ENCODE measurements at regions not wholly inside any gene's neighbourhood (a gene's known extent, or its start where the extent isn't known, plus 50 kb on each side); places are given as distances from the start of the nearest gene placed in this dataset.
"Not testable (repeated sequence)": the region's sequence is repeated elsewhere in the genome, so short reads cannot be mapped to it uniquely, and the experiment has no call there.

- no peak overlapping the region for H3K27ac Mint-ChIP-seq
- peaks cover 0 to 5% (median 0%) of the 10 kb centered on the region in 3 donors for H3K9me3 Mint-ChIP-seq
- peaks cover 10% of the 10 kb centered on the region for H3K27me3 Mint-ChIP-seq
- no peak overlapping the region for H3K4me3 Mint-ChIP-seq
- H3K36me3 Mint-ChIP-seq, result no peaks in the 10 kb centered on the region
- H3K4me1 Mint-ChIP-seq, result no peaks in the 10 kb centered on the region
Observed at GRCh38 chrX:42220666-42221065, 297.3 kb upstream of the CASK start.

DNA sequence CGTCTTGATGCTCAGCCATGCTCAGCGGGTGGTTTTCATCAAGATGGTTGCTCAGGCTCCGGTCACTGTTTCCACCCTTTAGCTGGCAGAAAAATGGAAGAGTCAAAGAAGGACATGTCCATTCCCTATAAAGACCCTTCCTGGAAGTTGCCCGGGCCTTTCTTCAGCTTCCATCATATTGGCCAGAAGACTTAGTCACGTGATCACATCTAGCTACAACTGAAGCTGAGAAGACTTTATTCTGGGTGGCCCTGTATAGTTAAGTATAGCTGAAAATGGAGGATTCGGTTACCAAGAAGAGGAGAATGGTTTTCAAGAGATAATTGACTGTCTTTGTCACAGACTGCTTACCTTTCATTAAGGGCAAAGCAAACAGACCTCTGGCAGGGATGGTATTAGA is 296.7 kb upstream of the CASK start:
- H3K27ac Mint-ChIP-seq, result no peak overlapping the region
- H3K4me1 Mint-ChIP-seq, result no peaks in the 10 kb centered on the region
- H3K27me3 Mint-ChIP-seq, result peaks cover 10% of the 10 kb centered on the region
- no peak overlapping the region for H3K4me3 Mint-ChIP-seq
- no peaks in the 10 kb centered on the region for H3K36me3 Mint-ChIP-seq
- peaks cover 0 to 5% (median 0%) of the 10 kb centered on the region in 3 donors for H3K9me3 Mint-ChIP-seq

- peaks cover 4% of the 10 kb centered on the region for H3K27me3 Mint-ChIP-seq
- no peaks in the 10 kb centered on the region for H3K4me1 Mint-ChIP-seq
- H3K9me3 Mint-ChIP-seq, result peaks cover 0 to 3% (median 0%) of the 10 kb centered on the region in 3 donors
- H3K4me3 Mint-ChIP-seq, result no peak overlapping the region
- H3K36me3 Mint-ChIP-seq, result no peaks in the 10 kb centered on the region
- H3K27ac Mint-ChIP-seq, result no peak overlapping the region
Observed at GRCh38 chrX:42219231-42219630, 295.9 kb upstream of the CASK start.

DNA sequence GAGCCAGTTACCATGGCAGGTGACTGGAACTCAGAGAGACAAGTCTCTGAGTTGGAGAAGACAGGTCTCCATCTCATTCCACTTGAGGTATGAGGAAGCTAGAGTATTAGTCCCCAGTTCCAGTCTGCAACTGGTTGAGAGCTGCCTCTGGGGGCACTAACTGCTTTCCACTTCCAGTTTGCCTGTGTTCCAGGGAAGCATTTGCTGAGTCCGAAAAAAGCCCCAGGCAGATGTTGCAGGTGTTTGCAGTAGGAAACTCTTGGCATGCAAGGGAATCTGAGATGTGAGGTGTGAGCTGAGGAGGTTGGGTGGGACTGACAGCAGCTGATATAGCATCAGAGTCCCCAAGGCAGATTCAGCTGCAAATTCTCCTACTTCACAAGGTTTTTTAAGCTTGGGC is 272.2 kb upstream of the CASK start:
- Mint-ChIP-seq H3K36me3 (peaks cover 2% of the 10 kb centered on the region), H3K4me1 (peaks cover 0 to 2% (median 0%) of the 10 kb centered on the region in 3 donors), H3K27me3 (no peaks in the 10 kb centered on the region), H3K9me3 (peaks cover 0 to 2% (median 0%) of the 10 kb centered on the region in 3 donors), H3K27ac (no peak overlapping the region), H3K4me3 (no peak overlapping the region)

DNA sequence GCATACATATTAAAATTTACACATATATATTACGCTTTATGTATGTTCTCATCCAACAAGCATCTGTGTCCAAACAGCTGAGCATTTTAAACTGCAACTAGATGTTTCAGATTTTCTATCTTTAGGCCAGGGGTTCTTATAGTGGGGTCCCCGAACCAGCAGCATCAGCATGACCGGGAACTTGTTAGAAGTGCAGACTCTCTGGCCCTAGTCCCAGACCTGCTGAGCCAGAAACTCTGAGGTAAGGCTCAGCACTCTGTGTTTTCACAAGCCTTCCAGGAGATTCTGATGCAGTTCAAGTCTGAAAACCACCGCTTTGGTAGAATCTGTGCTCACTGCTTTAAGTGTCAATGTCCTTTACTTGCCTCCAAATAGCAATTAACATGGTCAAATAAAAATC is 266.2 kb upstream of the CASK start:
- Mint-ChIP-seq H3K27me3 (no peaks in the 10 kb centered on the region), H3K4me3 (no peak overlapping the region), H3K36me3 (peaks cover 2% of the 10 kb centered on the region), H3K4me1 (peaks cover 0 to 6% (median 6%) of the 10 kb centered on the region in 3 donors), H3K27ac (no peak overlapping the region), H3K9me3 (peaks cover 0 to 2% (median 0%) of the 10 kb centered on the region in 3 donors)

- Mint-ChIP-seq H3K4me3 (no peak overlapping the region), H3K27me3 (no peaks in the 10 kb centered on the region), H3K27ac (no peak overlapping the region), H3K36me3 (peaks cover 2% of the 10 kb centered on the region), H3K9me3 (peaks cover 0 to 2% (median 0%) of the 10 kb centered on the region in 3 donors), H3K4me1 (peaks cover 0 to 6% (median 6%) of the 10 kb centered on the region in 3 donors)
Observed at GRCh38 chrX:42188730-42189129, 265.4 kb upstream of the CASK start.

- no peak overlapping the region for H3K4me3 Mint-ChIP-seq
- peaks cover 2% of the 10 kb centered on the region for H3K36me3 Mint-ChIP-seq
- H3K27me3 Mint-ChIP-seq, result peaks cover 7% of the 10 kb centered on the region
- no peaks in the 10 kb centered on the region for H3K9me3 Mint-ChIP-seq
- no peaks in the 10 kb centered on the region for H3K4me1 Mint-ChIP-seq
- no peak overlapping the region for H3K27ac Mint-ChIP-seq
Observed at GRCh38 chrX:42176789-42177188, 253.4 kb upstream of the CASK start.

DNA sequence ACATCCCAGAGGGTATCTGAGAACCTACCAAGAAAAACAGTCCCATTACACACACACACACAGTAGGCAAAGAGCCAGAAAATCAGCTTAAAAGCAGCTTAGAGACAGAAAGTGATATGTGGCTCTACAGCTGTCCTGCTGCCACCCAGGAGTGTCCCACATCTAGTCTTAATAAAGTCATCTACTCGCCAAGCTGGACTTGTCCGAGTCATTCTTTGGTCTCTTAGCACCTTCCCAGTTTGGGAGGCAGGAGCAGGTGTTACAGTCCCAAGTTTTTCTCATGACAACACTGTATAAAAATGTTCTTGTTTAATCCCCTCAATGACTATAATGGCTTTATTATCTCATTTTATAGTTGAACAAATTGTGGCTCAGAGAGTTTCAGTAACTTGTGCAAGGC is 252.5 kb upstream of the CASK start:
- no peak overlapping the region for H3K27ac Mint-ChIP-seq
- H3K4me1 Mint-ChIP-seq, result no peaks in the 10 kb centered on the region
- H3K9me3 Mint-ChIP-seq, result no peaks in the 10 kb centered on the region
- H3K4me3 Mint-ChIP-seq, result no peak overlapping the region
- peaks cover 7% of the 10 kb centered on the region for H3K27me3 Mint-ChIP-seq
- H3K36me3 Mint-ChIP-seq, result peaks cover 2% of the 10 kb centered on the region

- not testable (repeated sequence) for H3K27me3 Mint-ChIP-seq, H3K36me3 Mint-ChIP-seq, H3K27ac Mint-ChIP-seq, H3K4me3 Mint-ChIP-seq, H3K4me1 Mint-ChIP-seq
- peaks cover 9 to 18% (median 18%) of the 10 kb centered on the region in 3 donors for H3K9me3 Mint-ChIP-seq
Observed at GRCh38 chrX:42157923-42158322, 234.6 kb upstream of the CASK start.

- peaks cover 0 to 2% (median 0%) of the 10 kb centered on the region in 3 donors for H3K9me3 Mint-ChIP-seq
- no peaks in the 10 kb centered on the region for H3K36me3 Mint-ChIP-seq
- H3K27me3 Mint-ChIP-seq, result no peaks in the 10 kb centered on the region
- H3K27ac Mint-ChIP-seq, result no peak overlapping the region
- H3K4me3 Mint-ChIP-seq, result no peak overlapping the region
- no peaks in the 10 kb centered on the region for H3K4me1 Mint-ChIP-seq
Observed at GRCh38 chrX:42151808-42152207, 228.5 kb upstream of the CASK start.

GRCh38 chrX:42149765-42150164 is 226.4 kb upstream of the CASK start:
- Mint-ChIP-seq H3K4me3 (no peak overlapping the region), H3K27ac (no peak overlapping the region), H3K36me3 (no peaks in the 10 kb centered on the region), H3K27me3 (peaks cover 4% of the 10 kb centered on the region), H3K4me1 (no peaks in the 10 kb centered on the region), H3K9me3 (peaks cover 0 to 2% (median 0%) of the 10 kb centered on the region in 3 donors)

GRCh38 chrX:42149281-42149680 is 225.9 kb upstream of the CASK start:
- Mint-ChIP-seq H3K4me3 (no peak overlapping the region), H3K27ac (no peak overlapping the region), H3K4me1 (no peaks in the 10 kb centered on the region), H3K36me3 (no peaks in the 10 kb centered on the region), H3K9me3 (peaks cover 0 to 2% (median 0%) of the 10 kb centered on the region in 3 donors), H3K27me3 (peaks cover 4% of the 10 kb centered on the region)

GRCh38 chrX:42143866-42144592 is 220.7 kb upstream of the CASK start:
- Mint-ChIP-seq H3K36me3 (no peaks in the 10 kb centered on the region), H3K9me3 (peaks cover 5 to 7% (median 6%) of the 10 kb centered on the region in 3 donors), H3K4me1 (peaks cover 0 to 1% (median 0%) of the 10 kb centered on the region in 3 donors)

DNA sequence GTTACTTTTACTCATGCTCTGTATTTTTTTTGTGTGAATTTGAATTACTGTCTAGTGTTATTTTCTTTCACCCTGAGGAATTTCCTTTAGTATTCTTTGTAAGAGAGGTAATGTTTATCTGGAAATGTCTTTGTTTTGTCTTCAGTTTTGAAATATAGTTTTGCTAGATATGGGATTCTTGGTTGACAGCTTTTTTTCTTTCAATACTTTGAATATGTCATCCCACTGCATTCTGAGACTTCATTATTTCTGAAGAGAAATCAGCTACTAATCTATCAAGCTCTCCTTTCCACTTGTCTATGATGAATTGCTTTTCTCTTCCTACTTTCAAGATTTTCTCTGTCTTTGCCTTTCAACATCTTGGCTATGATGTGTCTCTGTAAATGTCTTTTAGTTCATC is 217.0 kb upstream of the CASK start:
- Mint-ChIP-seq H3K4me1 (peaks cover 0 to 1% (median 0%) of the 10 kb centered on the region in 3 donors), H3K27ac (no peak overlapping the region), H3K9me3 (peaks cover 9 to 11% (median 11%) of the 10 kb centered on the region in 3 donors), H3K4me3 (no peak overlapping the region), H3K27me3 (peaks cover 1% of the 10 kb centered on the region), H3K36me3 (no peaks in the 10 kb centered on the region)

More at GRCh38 chrX:42143866-42144592, 220.7 kb upstream of the CASK start:
- H3K27ac Mint-ChIP-seq, result no peak overlapping the region
- H3K4me3 Mint-ChIP-seq, result no peak overlapping the region
- peaks cover 4% of the 10 kb centered on the region for H3K27me3 Mint-ChIP-seq

DNA sequence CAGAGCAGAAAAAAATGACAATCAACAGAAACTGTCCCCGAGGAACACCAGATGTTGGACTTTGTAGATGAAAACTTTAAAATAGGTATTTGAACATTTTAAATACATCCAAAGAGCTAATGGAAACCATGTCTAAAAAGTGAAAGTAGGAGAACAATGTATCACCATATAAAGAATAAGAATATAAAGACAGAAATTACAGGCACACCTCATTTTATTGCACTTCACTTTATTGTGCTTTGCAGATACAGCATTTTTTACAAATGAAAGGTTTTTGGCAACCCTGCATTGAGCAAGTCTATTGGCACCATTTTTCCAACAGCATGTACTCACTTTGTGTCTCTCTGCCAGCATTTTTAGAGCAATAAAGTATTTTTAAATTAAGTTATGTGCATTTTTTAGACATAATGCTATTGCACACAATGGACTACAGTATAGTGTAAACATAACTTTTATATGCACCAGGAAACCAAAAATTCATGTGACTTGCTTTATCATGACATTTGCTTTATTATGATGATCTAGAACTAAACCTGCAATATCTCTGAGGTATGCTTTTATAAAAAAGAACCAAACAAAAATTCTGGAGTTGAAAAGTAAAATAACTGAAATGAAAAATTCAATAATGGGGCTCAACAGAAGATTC is 212.4 kb upstream of the CASK start:
- H3K4me3 Mint-ChIP-seq, result no peak overlapping the region
- no peaks in the 10 kb centered on the region for H3K36me3 Mint-ChIP-seq
- peaks cover 2% of the 10 kb centered on the region for H3K27me3 Mint-ChIP-seq
- peaks cover 9 to 10% (median 10%) of the 10 kb centered on the region in 3 donors for H3K9me3 Mint-ChIP-seq
- H3K4me1 Mint-ChIP-seq, result peaks cover 0 to 1% (median 0%) of the 10 kb centered on the region in 3 donors
- H3K27ac Mint-ChIP-seq, result peak overlapping the region in 1 of 3 donors; percentile 47

DNA sequence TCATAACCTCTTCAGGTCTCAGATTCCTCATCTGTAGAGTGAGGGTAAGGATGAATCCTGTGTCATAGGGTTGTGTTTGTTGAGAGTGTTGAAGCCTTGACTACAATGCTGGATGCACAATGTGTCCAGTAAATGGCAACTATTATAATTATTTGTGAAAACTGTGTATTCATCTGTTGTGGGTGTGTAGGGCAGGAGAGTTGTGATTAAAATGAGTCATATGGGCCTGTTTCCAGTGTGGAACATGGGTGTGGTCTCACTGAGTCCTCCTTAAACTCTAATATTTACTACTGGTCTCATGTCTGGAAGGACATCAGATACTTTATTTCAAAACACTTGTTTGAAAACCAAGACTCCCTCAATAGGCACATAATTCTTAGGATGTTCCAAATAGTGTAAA is 208.5 kb upstream of the CASK start:
- peaks cover 0 to 4% (median 4%) of the 10 kb centered on the region in 3 donors for H3K9me3 Mint-ChIP-seq

More for the DNA sequence above, 208.5 kb upstream of the CASK start:
- H3K27me3 Mint-ChIP-seq, result peaks cover 2% of the 10 kb centered on the region
- H3K36me3 Mint-ChIP-seq, result no peaks in the 10 kb centered on the region
- H3K27ac Mint-ChIP-seq, result no peak overlapping the region
- H3K4me3 Mint-ChIP-seq, result no peak overlapping the region
- peaks cover 13 to 20% (median 18%) of the 10 kb centered on the region in 3 donors for H3K4me1 Mint-ChIP-seq
